ENCODE measurements at regions not wholly inside any gene's neighbourhood (a gene's known extent, or its start where the extent isn't known, plus 50 kb on each side); places are given as distances from the start of the nearest gene placed in this dataset.

DNA sequence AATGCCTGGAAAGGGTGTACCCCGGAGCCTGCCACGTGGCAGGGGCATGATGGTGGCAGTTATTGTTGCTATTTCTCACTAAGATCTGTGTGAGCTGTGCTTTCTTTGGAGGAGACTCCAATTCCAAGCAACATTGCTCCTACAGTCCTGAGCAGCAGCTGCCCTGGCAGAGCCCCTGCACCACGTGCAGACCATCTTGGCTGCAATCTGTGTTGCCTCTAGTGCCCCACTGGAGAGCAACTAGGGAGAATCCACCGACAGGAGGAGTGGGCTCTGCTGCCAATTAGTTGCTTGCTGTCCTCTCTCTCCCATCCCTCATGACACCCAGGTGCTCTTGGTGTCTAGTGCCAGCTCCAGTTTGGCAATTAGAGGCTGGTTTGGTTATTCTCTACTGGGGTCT is 116.0 kb downstream of the PXDC1 start:
- intact Hi-C loops (cut with micrococcal nuclease; ENCODE audit: unreplicated experiment) = no loop called here
- Histone ChIP-seq H3K9me3 (no peaks in the 10 kb centered on the region), H3K36me3 (ENCODE audit: control insufficient read depth, insufficient read depth, low read length) (no peaks in the 10 kb centered on the region), H3K27me3 (replicated peaks; ENCODE audit: control insufficient read depth, insufficient read depth, low read length) (no peaks in the 10 kb centered on the region), H3K4me1 (no peaks in the 10 kb centered on the region), H3K4me3 (ENCODE audit: low read depth, low read length) (no peak overlapping the region)
- TF ChIP-seq, protein P1, sequence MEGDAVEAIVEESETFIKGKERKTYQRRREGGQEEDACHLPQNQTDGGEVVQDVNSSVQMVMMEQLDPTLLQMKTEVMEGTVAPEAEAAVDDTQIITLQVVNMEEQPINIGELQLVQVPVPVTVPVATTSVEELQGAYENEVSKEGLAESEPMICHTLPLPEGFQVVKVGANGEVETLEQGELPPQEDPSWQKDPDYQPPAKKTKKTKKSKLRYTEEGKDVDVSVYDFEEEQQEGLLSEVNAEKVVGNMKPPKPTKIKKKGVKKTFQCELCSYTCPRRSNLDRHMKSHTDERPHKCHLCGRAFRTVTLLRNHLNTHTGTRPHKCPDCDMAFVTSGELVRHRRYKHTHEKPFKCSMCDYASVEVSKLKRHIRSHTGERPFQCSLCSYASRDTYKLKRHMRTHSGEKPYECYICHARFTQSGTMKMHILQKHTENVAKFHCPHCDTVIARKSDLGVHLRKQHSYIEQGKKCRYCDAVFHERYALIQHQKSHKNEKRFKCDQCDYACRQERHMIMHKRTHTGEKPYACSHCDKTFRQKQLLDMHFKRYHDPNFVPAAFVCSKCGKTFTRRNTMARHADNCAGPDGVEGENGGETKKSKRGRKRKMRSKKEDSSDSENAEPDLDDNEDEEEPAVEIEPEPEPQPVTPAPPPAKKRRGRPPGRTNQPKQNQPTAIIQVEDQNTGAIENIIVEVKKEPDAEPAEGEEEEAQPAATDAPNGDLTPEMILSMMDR (IDR thresholded peaks at IDR 0.05; ENCODE audit: insufficient read depth in 1 of 2, low read depth in 1 of 2, low read length in 1 of 2, severe bottlenecking in 1 of 2, unreplicated experiment in 1 of 2) = no peak
- H3K27ac Mint-ChIP-seq (ENCODE audit: unreplicated experiment) = no peak overlapping the region
- ChIA-PET CTCF (no interaction called here), POLR2A (no interaction called here)
- H3K4me1 Mint-ChIP-seq (ENCODE audit: low read depth, unreplicated experiment) = peaks cover 3% of the 10 kb centered on the region
- H3K4me3 Mint-ChIP-seq (ENCODE audit: unreplicated experiment) = no peak overlapping the region
- no peaks in the 10 kb centered on the region for H3K36me3 Mint-ChIP-seq (ENCODE audit: insufficient read depth, unreplicated experiment)
- no peaks in the 10 kb centered on the region for H3K27me3 Mint-ChIP-seq (ENCODE audit: insufficient read depth, unreplicated experiment)
- no peak for DNase-seq
- H3K9me3 Mint-ChIP-seq (ENCODE audit: unreplicated experiment) = no peaks in the 10 kb centered on the region
- BruUV-seq (replicated peaks) = no TSS peak

- no peak overlapping the region for H3K27ac Mint-ChIP-seq (ENCODE audit: unreplicated experiment)
- no peaks in the 10 kb centered on the region for H3K36me3 ChIP-seq (ENCODE audit: control insufficient read depth, insufficient read depth, low read length)
- no peaks in the 10 kb centered on the region for H3K9me3 ChIP-seq
- no peaks in the 10 kb centered on the region for H3K27me3 Mint-ChIP-seq (ENCODE audit: insufficient read depth, unreplicated experiment)
- no TSS peak for BruUV-seq (replicated peaks)
- ChIA-PET CTCF (no interaction called here), POLR2A (no interaction called here)
- H3K4me3 Mint-ChIP-seq (ENCODE audit: unreplicated experiment) = no peak overlapping the region
- intact Hi-C loops (cut with micrococcal nuclease; ENCODE audit: unreplicated experiment) = no loop called here
- no peaks in the 10 kb centered on the region for H3K9me3 Mint-ChIP-seq (ENCODE audit: unreplicated experiment)
- TF ChIP-seq, protein P1 (IDR thresholded peaks at IDR 0.05; ENCODE audit: insufficient read depth in 1 of 2, low read depth in 1 of 2, low read length in 1 of 2, severe bottlenecking in 1 of 2, unreplicated experiment in 1 of 2) = no peak
- DNase-seq = no peak
- H3K4me3 ChIP-seq (ENCODE audit: low read depth, low read length) = no peak overlapping the region
- H3K27me3 ChIP-seq (replicated peaks; ENCODE audit: control insufficient read depth, insufficient read depth, low read length) = no peaks in the 10 kb centered on the region
- H3K4me1 ChIP-seq = no peaks in the 10 kb centered on the region
- peaks cover 9% of the 10 kb centered on the region for H3K4me1 Mint-ChIP-seq (ENCODE audit: low read depth, unreplicated experiment)
- no peaks in the 10 kb centered on the region for H3K36me3 Mint-ChIP-seq (ENCODE audit: insufficient read depth, unreplicated experiment)
Measured at GRCh38 chr6:3634280-3634816, 117.2 kb downstream of the PXDC1 start.

- Mint-ChIP-seq H3K27me3 (ENCODE audit: insufficient read depth, unreplicated experiment) (no peaks in the 10 kb centered on the region), H3K27ac (ENCODE audit: unreplicated experiment) (no peak overlapping the region), H3K4me1 (ENCODE audit: low read depth, unreplicated experiment) (peaks cover 9% of the 10 kb centered on the region), H3K9me3 (ENCODE audit: unreplicated experiment) (no peaks in the 10 kb centered on the region), H3K4me3 (ENCODE audit: unreplicated experiment) (no peak overlapping the region), H3K36me3 (ENCODE audit: insufficient read depth, unreplicated experiment) (no peaks in the 10 kb centered on the region)
- no peaks in the 10 kb centered on the region for H3K4me1 ChIP-seq
- H3K4me3 ChIP-seq (ENCODE audit: low read depth, low read length) = no peak overlapping the region
- POLR2A ChIA-PET = no interaction called here
- TF ChIP-seq, protein P1 (IDR thresholded peaks at IDR 0.05; ENCODE audit: insufficient read depth in 1 of 2, low read depth in 1 of 2, low read length in 1 of 2, severe bottlenecking in 1 of 2, unreplicated experiment in 1 of 2) = no peak
- no peaks in the 10 kb centered on the region for H3K36me3 ChIP-seq (ENCODE audit: control insufficient read depth, insufficient read depth, low read length)
- no peaks in the 10 kb centered on the region for H3K9me3 ChIP-seq
- DNase-seq = no peak
- CTCF ChIA-PET = no interaction called here
- intact Hi-C loops (cut with micrococcal nuclease; ENCODE audit: unreplicated experiment) = no loop called here
- BruUV-seq (replicated peaks) = no TSS peak
- H3K27me3 ChIP-seq (replicated peaks; ENCODE audit: control insufficient read depth, insufficient read depth, low read length) = no peaks in the 10 kb centered on the region
Measured at GRCh38 chr6:3633711-3634110, 117.8 kb downstream of the PXDC1 start.

Data from Caco-2 (cell line).